Mammary epithelial cell (primary cell): ENCODE measurements at regions not wholly inside any gene's neighbourhood (a gene's known extent, or its start where the extent isn't known, plus 50 kb on each side); places are given as distances from the start of the nearest gene placed in this dataset.

ENCODE experiments used
- CTCF ChIP-seq, 2 donors: IDR thresholded peaks in 1 of 2; conservative IDR thresholded peaks in 1 of 2; 2 replicates each; pipeline ENCODE4 v1.5.1; 2011 to 2012; ENCODE audit warnings: inconsistent platforms in 2 of 2, low read length in 2 of 2, mild to moderate bottlenecking in 2 of 2, control low read depth in 1 of 2, low read depth in 1 of 2; ENCODE audit not compliant: insufficient read depth in 1 of 2; ENCODE audit errors: extremely low read depth in 1 of 2
- EZH2 ChIP-seq: IDR thresholded peaks from 2 replicates; pipeline ENCODE4 v1.6.1; 2012; ENCODE audit warnings: low read length, inconsistent platforms, borderline replicate concordance

GRCh38 chr3:137460944-137461343, 303.2 kb upstream of the SOX14 start:
- TF ChIP-seq CTCF (conservative IDR thresholded peaks at IDR 0.05 in 1 of 2, IDR thresholded peaks at IDR 0.05 in 1 of 2; ENCODE audit: extremely low read depth in 1 of 2, insufficient read depth in 1 of 2, low read depth in 1 of 2, low read length in 2 of 2) (no peak), EZH2 (no peak)
